Gastrocnemius medialis (tissue), 4 donors: ENCODE measurements at regions not wholly inside any gene's neighbourhood (a gene's known extent, or its start where the extent isn't known, plus 50 kb on each side); places are given as distances from the start of the nearest gene placed in this dataset.
A peak's percentile ranks its signal among the peaks of the same experiment; 100 is the strongest.

ENCODE experiments used
- ATAC-seq, 2 donors: fragments of 150-250 bp; one replicate each; pipeline ENCODE4 v1.9.1; 2016
- DNase-seq, 2 donors: peaks; one replicate each; pipeline ENCODE4 v3.0.0-alpha.2; 2019
- H3K27ac ChIP-seq, 4 donors: fragments of 200-600 bp; sonication (generic); 1 replicate in 1 of 4; 2 replicates in 3 of 4; pipeline ENCODE4 v1.5.1; 2016 to 2018; ENCODE audit warnings: mild to moderate bottlenecking in 2 of 4, moderate library complexity in 1 of 4
- H3K27me3 ChIP-seq, 3 donors: fragments of 200-600 bp; sonication (generic) in 2 of 3; 1 replicate in 1 of 3; 2 replicates in 2 of 3; pipeline versions ENCODE4 v1.5.1 to v1.6.0; 2016 to 2019; ENCODE audit warnings: mild to moderate bottlenecking in 1 of 3, moderate library complexity in 1 of 3
- H3K36me3 ChIP-seq, 2 donors: fragments of 200-600 bp; sonication (generic) in 1 of 2; one replicate each; pipeline ENCODE4 v1.5.1; 2017 to 2018
- H3K4me1 ChIP-seq, 2 donors: fragments of 200-600 bp; sonication (generic) in 1 of 2; one replicate each; pipeline ENCODE4 v1.5.1; 2016 to 2017; ENCODE audit warnings: mild to moderate bottlenecking in 2 of 2
- H3K4me3 ChIP-seq, 4 donors: fragments of 200-600 bp; sonication (generic) in 3 of 4; 1 replicate in 1 of 4; 2 replicates in 3 of 4; pipeline ENCODE4 v1.5.1; 2016 to 2019; ENCODE audit warnings: mild to moderate bottlenecking in 2 of 4
- H3K9me3 ChIP-seq, 3 donors: fragments of 200-600 bp; sonication (generic) in 2 of 3; 1 replicate in 1 of 3; 2 replicates in 2 of 3; pipeline ENCODE4 v1.5.1; 2016 to 2019
- POLR2A ChIP-seq, 2 donors: fragments of 450-650 bp; IDR thresholded peaks; one replicate each; pipeline ENCODE4 v1.6.1; 2017; ENCODE audit warnings: antibody characterized with exemption in 2 of 2, mild to moderate bottlenecking in 2 of 2, moderate library complexity in 2 of 2
- in situ Hi-C, 4 donors: fragments of 200-750 bp; cut with MboI; loops; one replicate each; pipeline versions ENCODE4 v1.15.0 to v1.8.0; 2017; ENCODE audit warnings: low sequenced_read_pairs in 4 of 4
- intact Hi-C: fragments of 100-400 bp; cut with DNase I; formaldehyde crosslinking; loops from one replicate; pipeline ENCODE4 v1.15.1; 2023; ENCODE audit warnings: low total_unique reads
- TF ChIP-seq, protein P1 (sequence below), 5 experiments: fragments of 450-650 bp in 3 of 5; fragments of 200-600 bp in 2 of 5; sonication (generic) in 2 of 5; IDR thresholded peaks in 4 of 5; conservative IDR thresholded peaks in 1 of 5; 1 replicate in 4 of 5; 2 replicates in 1 of 5; pipeline ENCODE4 v1.5.1; 2016 to 2019; ENCODE audit warnings: antibody characterized with exemption in 5 of 5, mild to moderate bottlenecking in 3 of 5, moderate library complexity in 3 of 5

GRCh38 chr9:13430368-13431221 is 151.1 kb upstream of the MPDZ start:
- DNase-seq = no peak
- Histone ChIP-seq H3K27me3 (no peaks in the 10 kb centered on the region), H3K36me3 (no peaks in the 10 kb centered on the region), H3K9me3 (no peaks in the 10 kb centered on the region), H3K27ac (no peak overlapping the region), H3K4me3 (peak overlapping the region in 3 of 4 donors; percentile 4 to 35 (median 4)), H3K4me1 (peaks cover 19 to 25% of the 10 kb centered on the region in 2 donors)
- ATAC-seq = peak in 1 of 2 donors; percentile 7
- in situ Hi-C loops = loop anchor here in 2 of 4 donors (5.0 to 25.0 kb wide), 2 partner anchors 657 to 922 kb away; no protein-coding TSS in a partner anchor
- no peak for TF ChIP-seq POLR2A (IDR thresholded peaks at IDR 0.05)
- TF ChIP-seq, protein P1, sequence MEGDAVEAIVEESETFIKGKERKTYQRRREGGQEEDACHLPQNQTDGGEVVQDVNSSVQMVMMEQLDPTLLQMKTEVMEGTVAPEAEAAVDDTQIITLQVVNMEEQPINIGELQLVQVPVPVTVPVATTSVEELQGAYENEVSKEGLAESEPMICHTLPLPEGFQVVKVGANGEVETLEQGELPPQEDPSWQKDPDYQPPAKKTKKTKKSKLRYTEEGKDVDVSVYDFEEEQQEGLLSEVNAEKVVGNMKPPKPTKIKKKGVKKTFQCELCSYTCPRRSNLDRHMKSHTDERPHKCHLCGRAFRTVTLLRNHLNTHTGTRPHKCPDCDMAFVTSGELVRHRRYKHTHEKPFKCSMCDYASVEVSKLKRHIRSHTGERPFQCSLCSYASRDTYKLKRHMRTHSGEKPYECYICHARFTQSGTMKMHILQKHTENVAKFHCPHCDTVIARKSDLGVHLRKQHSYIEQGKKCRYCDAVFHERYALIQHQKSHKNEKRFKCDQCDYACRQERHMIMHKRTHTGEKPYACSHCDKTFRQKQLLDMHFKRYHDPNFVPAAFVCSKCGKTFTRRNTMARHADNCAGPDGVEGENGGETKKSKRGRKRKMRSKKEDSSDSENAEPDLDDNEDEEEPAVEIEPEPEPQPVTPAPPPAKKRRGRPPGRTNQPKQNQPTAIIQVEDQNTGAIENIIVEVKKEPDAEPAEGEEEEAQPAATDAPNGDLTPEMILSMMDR (IDR thresholded peaks at IDR 0.05 in 4 of 5, conservative IDR thresholded peaks at IDR 0.05 in 1 of 5) = no peak
- intact Hi-C loops = no loop called here

DNA sequence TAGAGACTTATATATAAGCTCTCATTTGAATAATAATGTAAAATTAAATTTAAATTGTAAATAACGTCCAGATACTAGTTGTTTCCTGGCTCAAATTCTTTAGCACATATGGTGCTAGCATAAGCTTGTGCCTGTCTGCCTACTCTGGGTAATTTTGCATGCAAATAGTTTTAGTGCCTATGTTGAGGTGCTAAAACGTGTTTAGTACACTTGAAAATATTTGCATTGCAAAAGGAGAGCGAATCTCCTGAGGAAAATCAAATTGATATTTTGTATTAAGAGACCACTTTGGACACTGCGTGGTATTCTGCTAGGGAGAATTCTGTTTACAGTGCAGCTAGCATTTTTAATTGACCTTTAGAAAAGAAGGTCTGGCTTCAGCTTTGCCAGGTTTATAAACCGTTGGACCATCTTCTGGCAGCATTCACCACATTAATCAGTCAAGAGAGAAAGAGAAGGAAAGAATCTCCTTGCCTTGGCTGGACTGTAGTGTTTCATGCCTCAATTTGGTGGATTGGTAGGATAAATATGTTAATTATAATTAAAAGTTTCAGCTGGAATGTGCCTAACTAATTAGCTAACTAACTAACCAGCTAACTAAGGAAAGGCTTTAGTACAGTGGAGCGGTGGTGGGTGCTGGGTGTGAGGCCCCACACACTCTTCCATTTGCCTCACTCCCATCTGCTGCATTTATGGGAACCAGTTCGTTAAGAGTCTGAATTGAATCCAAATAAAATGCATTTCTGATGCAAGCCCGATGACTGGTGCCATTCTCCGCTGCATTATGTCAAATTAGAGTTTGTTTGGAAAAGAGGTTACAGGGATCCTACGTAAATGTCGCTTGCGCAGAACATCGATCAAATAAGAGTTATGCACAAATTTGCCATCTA is 150.1 kb upstream of the MPDZ start:
- in situ Hi-C loops (loop anchor here (5.0 to 25.0 kb wide), 5 partner anchors 65 to 975 kb away; no protein-coding TSS in a partner anchor), intact Hi-C loops (loop anchor here (2.0 to 10.0 kb wide), 2 partner anchors 259 to 665 kb away; no protein-coding TSS in a partner anchor)
- TF ChIP-seq, protein P1 (IDR thresholded peaks at IDR 0.05 in 4 of 5, conservative IDR thresholded peaks at IDR 0.05 in 1 of 5) = no peak
- no peak for TF ChIP-seq POLR2A (IDR thresholded peaks at IDR 0.05)
- Histone ChIP-seq H3K4me1 (peaks cover 19 to 25% of the 10 kb centered on the region in 2 donors), H3K4me3 (peak overlapping the region in 3 of 4 donors; percentile 4 to 35 (median 4)), H3K36me3 (no peaks in the 10 kb centered on the region), H3K9me3 (no peaks in the 10 kb centered on the region), H3K27me3 (no peaks in the 10 kb centered on the region), H3K27ac (peak overlapping the region in 2 of 4 donors; percentile 3 to 57)
- DNase-seq = no peak
- ATAC-seq = no peak

- H3K9me3 ChIP-seq = no peaks in the 10 kb centered on the region
- H3K4me1 ChIP-seq = peaks cover 19 to 25% of the 10 kb centered on the region in 2 donors
- H3K4me3 ChIP-seq = peak overlapping the region in 1 of 4 donors; percentile 1
- peak overlapping the region; percentile 3 to 57 (median 19) for H3K27ac ChIP-seq
- intact Hi-C loops (loop anchor here (2.0 to 10.0 kb wide), 2 partner anchors 260 to 666 kb away; no protein-coding TSS in a partner anchor), in situ Hi-C loops (loop anchor here in 3 of 4 donors (10.0 to 25.0 kb wide), 4 partner anchors 64 to 976 kb away; no protein-coding TSS in a partner anchor)
- no peak for DNase-seq
- H3K27me3 ChIP-seq = no peaks in the 10 kb centered on the region
- TF ChIP-seq, protein P1 (IDR thresholded peaks at IDR 0.05 in 4 of 5, conservative IDR thresholded peaks at IDR 0.05 in 1 of 5) = no peak
- TF ChIP-seq POLR2A (IDR thresholded peaks at IDR 0.05) = no peak
- no peak for ATAC-seq
- no peaks in the 10 kb centered on the region for H3K36me3 ChIP-seq
These were observed 149.3 kb upstream of the MPDZ start for GRCh38 chr9:13428766-13429165.

- peak in 1 of 2 donors; percentile 16 for DNase-seq
- no peaks in the 10 kb centered on the region for H3K27me3 ChIP-seq
- TF ChIP-seq POLR2A (IDR thresholded peaks at IDR 0.05) = no peak
- TF ChIP-seq, protein P1 (IDR thresholded peaks at IDR 0.05 in 4 of 5, conservative IDR thresholded peaks at IDR 0.05 in 1 of 5) = peak; percentile 72 to 87 (median 79)
- in situ Hi-C loops = loop anchor here in 3 of 4 donors (10.0 to 25.0 kb wide), 4 partner anchors 63 to 977 kb away; no protein-coding TSS in a partner anchor
- ATAC-seq = peak; percentile 51 to 73
- intact Hi-C loops = loop anchor here (1.0 to 10.0 kb wide), 4 partner anchors 667 to 1003 kb away; no protein-coding TSS in a partner anchor
- H3K4me1 ChIP-seq = peaks cover 19 to 25% of the 10 kb centered on the region in 2 donors
- H3K36me3 ChIP-seq = no peaks in the 10 kb centered on the region
- H3K9me3 ChIP-seq = no peaks in the 10 kb centered on the region
- H3K4me3 ChIP-seq = peak overlapping the region in 1 of 4 donors; percentile 14
- peak overlapping the region; percentile 3 to 57 (median 19) for H3K27ac ChIP-seq
These were observed 148.1 kb upstream of the MPDZ start for GRCh38 chr9:13427587-13427986.
